Panc1 (cell line): ENCODE measurements at regions not wholly inside any gene's neighbourhood (a gene's known extent, or its start where the extent isn't known, plus 50 kb on each side); places are given as distances from the start of the nearest gene placed in this dataset.

Experiments
- POLR2AphosphoS5 ChIP-seq: IDR thresholded peaks from 2 replicates; pipeline ENCODE4 v1.6.1; 2012; ENCODE audit warnings: mild to moderate bottlenecking, low read depth, low read length, moderate library complexity
- TF ChIP-seq, protein P1 (sequence below): fragments of 450-650 bp; IDR thresholded peaks from 2 replicates; pipeline ENCODE4 v1.5.1; 2017; ENCODE audit warnings: mild to moderate bottlenecking

DNA sequence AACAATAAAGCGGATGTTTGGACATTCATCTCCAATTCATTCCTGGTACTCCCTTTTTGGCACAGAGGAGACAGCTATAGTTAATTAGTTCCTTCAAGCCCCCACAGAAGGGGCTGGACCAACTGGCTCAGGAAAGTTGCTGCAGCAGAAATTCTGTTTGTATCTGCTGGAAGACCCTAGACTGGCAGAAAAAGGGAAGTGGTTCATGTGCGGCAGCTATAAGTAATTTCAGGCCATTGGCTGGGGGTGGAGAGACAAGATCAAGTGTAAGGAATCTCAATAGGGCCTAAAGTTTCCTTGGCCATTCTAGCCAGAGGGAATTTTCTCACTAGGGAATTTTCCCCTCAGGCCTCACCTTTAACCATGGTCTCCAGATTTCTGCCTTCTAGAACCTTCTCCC, 89.9 kb upstream of the DHX15 start:
- TF ChIP-seq, protein P1, sequence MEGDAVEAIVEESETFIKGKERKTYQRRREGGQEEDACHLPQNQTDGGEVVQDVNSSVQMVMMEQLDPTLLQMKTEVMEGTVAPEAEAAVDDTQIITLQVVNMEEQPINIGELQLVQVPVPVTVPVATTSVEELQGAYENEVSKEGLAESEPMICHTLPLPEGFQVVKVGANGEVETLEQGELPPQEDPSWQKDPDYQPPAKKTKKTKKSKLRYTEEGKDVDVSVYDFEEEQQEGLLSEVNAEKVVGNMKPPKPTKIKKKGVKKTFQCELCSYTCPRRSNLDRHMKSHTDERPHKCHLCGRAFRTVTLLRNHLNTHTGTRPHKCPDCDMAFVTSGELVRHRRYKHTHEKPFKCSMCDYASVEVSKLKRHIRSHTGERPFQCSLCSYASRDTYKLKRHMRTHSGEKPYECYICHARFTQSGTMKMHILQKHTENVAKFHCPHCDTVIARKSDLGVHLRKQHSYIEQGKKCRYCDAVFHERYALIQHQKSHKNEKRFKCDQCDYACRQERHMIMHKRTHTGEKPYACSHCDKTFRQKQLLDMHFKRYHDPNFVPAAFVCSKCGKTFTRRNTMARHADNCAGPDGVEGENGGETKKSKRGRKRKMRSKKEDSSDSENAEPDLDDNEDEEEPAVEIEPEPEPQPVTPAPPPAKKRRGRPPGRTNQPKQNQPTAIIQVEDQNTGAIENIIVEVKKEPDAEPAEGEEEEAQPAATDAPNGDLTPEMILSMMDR = no peak
- TF ChIP-seq POLR2AphosphoS5 = no peak
